ENCODE measurements at regions not wholly inside any gene's neighbourhood (a gene's known extent, or its start where the extent isn't known, plus 50 kb on each side); places are given as distances from the start of the nearest gene placed in this dataset.
A peak's percentile ranks its signal among the peaks of the same experiment; 100 is the strongest.

DNA sequence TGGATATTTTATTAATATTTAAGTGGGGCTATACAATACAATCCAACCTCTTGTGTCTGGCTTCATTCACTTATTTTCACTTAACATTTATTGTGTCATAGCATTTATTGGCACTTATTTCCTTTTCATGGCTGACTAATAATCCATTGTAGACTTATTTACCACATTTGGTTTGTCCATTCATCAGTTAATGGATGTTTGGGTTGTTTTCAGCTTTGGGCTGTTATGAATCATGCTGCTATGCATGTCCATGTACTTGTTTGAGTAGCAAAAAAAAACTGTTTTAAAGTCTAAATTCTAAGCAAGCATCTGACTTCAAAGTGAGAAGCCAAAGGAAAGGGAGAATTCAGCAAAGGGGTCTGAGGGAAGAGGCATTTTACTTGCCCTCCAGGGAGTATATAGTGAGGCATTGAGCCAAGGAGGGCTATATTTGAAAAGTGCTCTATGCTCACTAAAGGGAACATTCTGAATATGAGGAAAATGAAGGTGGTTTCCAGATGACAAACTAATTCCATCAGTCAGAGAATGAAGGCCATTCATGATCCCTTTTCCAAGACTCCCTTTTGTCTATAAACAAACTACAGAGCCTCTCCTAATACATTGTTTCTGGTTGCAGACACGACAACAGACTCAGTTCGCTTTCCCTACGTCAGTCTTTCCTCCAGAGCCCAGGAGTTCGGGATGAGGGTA, 532.8 kb upstream of the KLF4 start:
- no peaks in the 10 kb centered on the region for H3K36me3 ChIP-seq (ENCODE audit: control insufficient read depth in 1 of 2, insufficient read depth in 2 of 2, low read length in 2 of 2)
- H3K4me2 ChIP-seq (ENCODE audit: low read length), result no peak overlapping the region
- H2BK12ac ChIP-seq (ENCODE audit: low read length), result no peak overlapping the region
- no peak overlapping the region for H3K9ac ChIP-seq (ENCODE audit: low read length)
- WGBS (ENCODE audit: extremely low coverage, insufficient coverage, insufficient read length), result no CpG with 5 or more reads among the region's 4 CpGs
- H2BK5ac ChIP-seq (ENCODE audit: low read depth, low read length, poor library complexity), result no peak overlapping the region
- DNase-seq, result no peak
- no peaks in the 10 kb centered on the region for H3K27me3 ChIP-seq (ENCODE audit: insufficient read depth, low read length)
- H3K4ac ChIP-seq (ENCODE audit: low read depth, low read length), result no peak overlapping the region
- no peak overlapping the region for H3K23ac ChIP-seq (ENCODE audit: low read length)
- H2AFZ ChIP-seq (ENCODE audit: insufficient read depth, low read length, poor library complexity), result no peak overlapping the region
- H3K79me1 ChIP-seq (ENCODE audit: low read length), result no peaks in the 10 kb centered on the region
- H3K18ac ChIP-seq (ENCODE audit: low read length), result no peak overlapping the region
- no peak overlapping the region for H4K12ac ChIP-seq (ENCODE audit: low read depth, low read length)
- H4K8ac ChIP-seq (ENCODE audit: low read depth, low read length), result no peak overlapping the region
- no peak overlapping the region for H2BK120ac ChIP-seq (ENCODE audit: insufficient read depth, low read length, poor library complexity)
- H3K9me3 ChIP-seq (ENCODE audit: insufficient read depth, low read depth, low read length), result no peaks in the 10 kb centered on the region
- no peak overlapping the region for H3K4me3 ChIP-seq (ENCODE audit: low read depth, low read length)
- no peak overlapping the region for H3K27ac ChIP-seq (ENCODE audit: low read depth, low read length)
- no peak overlapping the region for H4K91ac ChIP-seq (ENCODE audit: low read depth, low read length)
- H2AK5ac ChIP-seq (ENCODE audit: low read length), result no peak overlapping the region
- no peaks in the 10 kb centered on the region for H3K79me2 ChIP-seq (ENCODE audit: control insufficient read depth, insufficient read depth, low read length, poor library complexity)
- no peak overlapping the region for H3K14ac ChIP-seq (ENCODE audit: low read length)
- H3K4me1 ChIP-seq (ENCODE audit: control insufficient read depth in 1 of 2, insufficient read depth in 2 of 2, low read length in 2 of 2), result no peaks in the 10 kb centered on the region

DNA sequence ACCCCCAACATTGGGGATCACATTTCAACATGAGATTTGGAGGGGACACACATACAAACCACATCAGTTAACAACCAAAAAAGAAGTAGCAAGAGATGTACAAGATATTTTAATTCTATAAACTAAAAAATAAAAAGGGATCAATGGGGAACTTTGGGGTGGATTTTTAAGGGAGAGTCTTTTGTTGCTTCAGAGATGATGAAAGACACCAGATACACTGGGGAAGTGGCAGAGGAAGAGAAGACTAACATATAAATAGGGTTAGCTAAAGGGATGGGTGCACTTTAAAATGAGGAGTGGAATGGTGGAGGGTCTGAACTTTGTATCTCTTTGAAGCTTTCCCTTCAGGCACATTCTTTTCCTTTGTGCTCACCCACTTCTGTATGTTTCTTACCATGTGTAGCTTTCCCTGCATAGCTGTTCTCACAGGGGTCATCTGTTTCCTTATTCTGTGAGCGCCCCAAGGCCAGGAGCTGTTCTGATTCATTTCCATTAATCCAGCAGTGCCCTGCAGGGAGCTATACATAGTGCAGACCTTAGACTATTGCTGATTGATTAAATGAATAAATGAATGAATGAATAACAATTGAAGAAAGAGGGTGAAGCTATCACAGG, 531.6 kb upstream of the KLF4 start:
- Histone ChIP-seq H2BK5ac (ENCODE audit: low read depth, low read length, poor library complexity) (no peak overlapping the region), H3K9ac (ENCODE audit: low read length) (no peak overlapping the region), H3K9me3 (ENCODE audit: insufficient read depth, low read depth, low read length) (no peaks in the 10 kb centered on the region), H3K4ac (ENCODE audit: low read depth, low read length) (no peak overlapping the region), H3K79me2 (ENCODE audit: control insufficient read depth, insufficient read depth, low read length, poor library complexity) (no peaks in the 10 kb centered on the region), H4K8ac (ENCODE audit: low read depth, low read length) (no peak overlapping the region), H3K36me3 (ENCODE audit: control insufficient read depth in 1 of 2, insufficient read depth in 2 of 2, low read length in 2 of 2) (no peaks in the 10 kb centered on the region), H2BK12ac (ENCODE audit: low read length) (no peak overlapping the region), H3K27ac (ENCODE audit: low read depth, low read length) (peak overlapping the region; percentile 50), H3K27me3 (ENCODE audit: insufficient read depth, low read length) (no peaks in the 10 kb centered on the region), H3K4me3 (ENCODE audit: low read depth, low read length) (no peak overlapping the region), H3K79me1 (ENCODE audit: low read length) (no peaks in the 10 kb centered on the region), H4K12ac (ENCODE audit: low read depth, low read length) (no peak overlapping the region), H4K91ac (ENCODE audit: low read depth, low read length) (no peak overlapping the region), H3K4me2 (ENCODE audit: low read length) (no peak overlapping the region), H2BK120ac (ENCODE audit: insufficient read depth, low read length, poor library complexity) (peak overlapping the region; percentile 53), H3K14ac (ENCODE audit: low read length) (no peak overlapping the region), H2AK5ac (ENCODE audit: low read length) (no peak overlapping the region), H2AFZ (ENCODE audit: insufficient read depth, low read length, poor library complexity) (no peak overlapping the region), H3K18ac (ENCODE audit: low read length) (no peak overlapping the region), H3K23ac (ENCODE audit: low read length) (no peak overlapping the region), H3K4me1 (ENCODE audit: control insufficient read depth in 1 of 2, insufficient read depth in 2 of 2, low read length in 2 of 2) (no peaks in the 10 kb centered on the region)
- WGBS (ENCODE audit: extremely low coverage, insufficient coverage, insufficient read length), result no CpG with 5 or more reads among the region's 1 CpG
- no peak for DNase-seq

GRCh38 chr9:108019821-108020220, 530.3 kb upstream of the KLF4 start:
- no peak overlapping the region for H3K4ac ChIP-seq (ENCODE audit: low read depth, low read length)
- no peak overlapping the region for H2BK5ac ChIP-seq (ENCODE audit: low read depth, low read length, poor library complexity)
- H3K23ac ChIP-seq (ENCODE audit: low read length), result no peak overlapping the region
- DNase-seq, result no peak
- H2AK5ac ChIP-seq (ENCODE audit: low read length), result no peak overlapping the region
- no peak overlapping the region for H3K18ac ChIP-seq (ENCODE audit: low read length)
- H4K8ac ChIP-seq (ENCODE audit: low read depth, low read length), result no peak overlapping the region
- H3K79me1 ChIP-seq (ENCODE audit: low read length), result no peaks in the 10 kb centered on the region
- no peaks in the 10 kb centered on the region for H3K27me3 ChIP-seq (ENCODE audit: insufficient read depth, low read length)
- H4K12ac ChIP-seq (ENCODE audit: low read depth, low read length), result no peak overlapping the region
- no peak overlapping the region for H3K27ac ChIP-seq (ENCODE audit: low read depth, low read length)
- no peaks in the 10 kb centered on the region for H3K4me1 ChIP-seq (ENCODE audit: control insufficient read depth in 1 of 2, insufficient read depth in 2 of 2, low read length in 2 of 2)
- no peak overlapping the region for H3K14ac ChIP-seq (ENCODE audit: low read length)
- H3K79me2 ChIP-seq (ENCODE audit: control insufficient read depth, insufficient read depth, low read length, poor library complexity), result no peaks in the 10 kb centered on the region
- no peaks in the 10 kb centered on the region for H3K36me3 ChIP-seq (ENCODE audit: control insufficient read depth in 1 of 2, insufficient read depth in 2 of 2, low read length in 2 of 2)
- no peak overlapping the region for H3K9ac ChIP-seq (ENCODE audit: low read length)
- no peaks in the 10 kb centered on the region for H3K9me3 ChIP-seq (ENCODE audit: insufficient read depth, low read depth, low read length)
- H3K4me3 ChIP-seq (ENCODE audit: low read depth, low read length), result no peak overlapping the region
- no peak overlapping the region for H2BK12ac ChIP-seq (ENCODE audit: low read length)
- H4K91ac ChIP-seq (ENCODE audit: low read depth, low read length), result no peak overlapping the region
- H2BK120ac ChIP-seq (ENCODE audit: insufficient read depth, low read length, poor library complexity), result no peak overlapping the region
- no peak overlapping the region for H2AFZ ChIP-seq (ENCODE audit: insufficient read depth, low read length, poor library complexity)
- no peak overlapping the region for H3K4me2 ChIP-seq (ENCODE audit: low read length)

- no peaks in the 10 kb centered on the region for H3K36me3 ChIP-seq (ENCODE audit: control insufficient read depth in 1 of 2, insufficient read depth in 2 of 2, low read length in 2 of 2)
- H3K4me3 ChIP-seq (ENCODE audit: low read depth, low read length), result no peak overlapping the region
- H3K27me3 ChIP-seq (ENCODE audit: insufficient read depth, low read length), result no peaks in the 10 kb centered on the region
- H2AK5ac ChIP-seq (ENCODE audit: low read length), result no peak overlapping the region
- H2BK120ac ChIP-seq (ENCODE audit: insufficient read depth, low read length, poor library complexity), result no peak overlapping the region
- no peaks in the 10 kb centered on the region for H3K79me2 ChIP-seq (ENCODE audit: control insufficient read depth, insufficient read depth, low read length, poor library complexity)
- no peak overlapping the region for H4K12ac ChIP-seq (ENCODE audit: low read depth, low read length)
- no peak overlapping the region for H4K91ac ChIP-seq (ENCODE audit: low read depth, low read length)
- no peak overlapping the region for H3K27ac ChIP-seq (ENCODE audit: low read depth, low read length)
- no peak for DNase-seq
- no peak overlapping the region for H2BK12ac ChIP-seq (ENCODE audit: low read length)
- H2AFZ ChIP-seq (ENCODE audit: insufficient read depth, low read length, poor library complexity), result no peak overlapping the region
- no peak overlapping the region for H4K8ac ChIP-seq (ENCODE audit: low read depth, low read length)
- no CpG with 5 or more reads among the region's 7 CpGs for WGBS (ENCODE audit: extremely low coverage, insufficient coverage, insufficient read length)
- H3K79me1 ChIP-seq (ENCODE audit: low read length), result no peaks in the 10 kb centered on the region
- no peak overlapping the region for H3K4ac ChIP-seq (ENCODE audit: low read depth, low read length)
- no peak overlapping the region for H3K9ac ChIP-seq (ENCODE audit: low read length)
- no peak overlapping the region for H3K14ac ChIP-seq (ENCODE audit: low read length)
- no peak overlapping the region for H3K23ac ChIP-seq (ENCODE audit: low read length)
- no peaks in the 10 kb centered on the region for H3K9me3 ChIP-seq (ENCODE audit: insufficient read depth, low read depth, low read length)
- no peaks in the 10 kb centered on the region for H3K4me1 ChIP-seq (ENCODE audit: control insufficient read depth in 1 of 2, insufficient read depth in 2 of 2, low read length in 2 of 2)
- no peak overlapping the region for H2BK5ac ChIP-seq (ENCODE audit: low read depth, low read length, poor library complexity)
- H3K4me2 ChIP-seq (ENCODE audit: low read length), result no peak overlapping the region
- no peak overlapping the region for H3K18ac ChIP-seq (ENCODE audit: low read length)
These were observed 528.1 kb upstream of the KLF4 start for GRCh38 chr9:108017671-108018070.
